Ovary (tissue), 3 donors: ENCODE measurements at regions not wholly inside any gene's neighbourhood (a gene's known extent, or its start where the extent isn't known, plus 50 kb on each side); places are given as distances from the start of the nearest gene placed in this dataset.

Experiments
- CTCF ChIP-seq, 3 donors: fragments of 450-650 bp in 2 of 3; fragments of 200-600 bp in 1 of 3; IDR thresholded peaks; one replicate each; pipeline versions ENCODE4 v1.5.1 to v1.8.0; 2016 to 2022; ENCODE audit warnings: antibody characterized with exemption in 3 of 3, mild to moderate bottlenecking in 1 of 3
- EP300 ChIP-seq: sonication (generic); formaldehyde crosslinking; IDR thresholded peaks from one replicate; pipeline ENCODE4 v1.6.1; 2017; ENCODE audit warnings: antibody characterized with exemption
- POLR2A ChIP-seq: fragments of 450-650 bp; IDR thresholded peaks from one replicate; pipeline ENCODE4 v1.6.1; 2017; ENCODE audit warnings: antibody characterized with exemption, mild to moderate bottlenecking, moderate library complexity
- donor health status: DM: no; HTN: no; CAD: no.

GRCh38 chr4:38536716-38537115 is 127.3 kb upstream of the KLF3 start:
- TF ChIP-seq CTCF (IDR thresholded peaks at IDR 0.05) (no peak), EP300 (no peak), POLR2A (no peak)
